ENCODE measurements at regions not wholly inside any gene's neighbourhood (a gene's known extent, or its start where the extent isn't known, plus 50 kb on each side); places are given as distances from the start of the nearest gene placed in this dataset.

- TF ChIP-seq CTCF (conservative IDR thresholded peaks at IDR 0.05; ENCODE audit: low read depth, low read length): no peak
- no peak overlapping the region for H3K4me3 ChIP-seq (ENCODE audit: low read depth, low read length)
- no peak for DNase-seq (ENCODE audit: low read depth)
Observed at GRCh38 chr2:104340879-104341828, 512.8 kb upstream of the POU3F3 start.

DNA sequence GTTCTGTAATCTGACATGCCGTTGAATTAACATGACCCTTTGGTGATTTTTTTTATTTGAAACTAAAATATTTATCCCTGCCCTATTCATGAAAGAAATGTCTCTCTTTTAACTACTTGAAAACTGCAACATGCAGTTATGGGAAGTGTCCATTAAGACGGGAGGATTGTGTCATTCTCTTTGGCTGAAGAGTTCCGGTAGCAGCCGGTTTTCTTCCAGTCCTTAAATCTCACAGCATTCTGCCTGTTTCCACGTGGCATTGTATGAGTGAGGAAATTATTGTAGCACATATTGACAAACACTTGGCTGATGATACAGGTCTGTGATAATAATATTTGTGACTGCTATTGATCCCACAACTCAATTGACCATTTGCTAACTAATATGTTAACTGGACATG is 509.6 kb upstream of the POU3F3 start:
- TF ChIP-seq CTCF (conservative IDR thresholded peaks at IDR 0.05; ENCODE audit: low read depth, low read length): no peak
- no peak for DNase-seq (ENCODE audit: low read depth)
- H3K4me3 ChIP-seq (ENCODE audit: low read depth, low read length): no peak overlapping the region

GRCh38 chr2:104344985-104345384 is 508.9 kb upstream of the POU3F3 start:
- DNase-seq (ENCODE audit: low read depth): no peak
- no peak for TF ChIP-seq CTCF (conservative IDR thresholded peaks at IDR 0.05; ENCODE audit: low read depth, low read length)

GRCh38 chr2:104358122-104358521 is 495.8 kb upstream of the POU3F3 start:
- DNase-seq (ENCODE audit: low read depth): no peak
- no peak for TF ChIP-seq CTCF (conservative IDR thresholded peaks at IDR 0.05; ENCODE audit: low read depth, low read length)
- H3K4me3 ChIP-seq (ENCODE audit: low read depth, low read length): no peak overlapping the region

More at GRCh38 chr2:104344985-104345384, 508.9 kb upstream of the POU3F3 start:
- H3K4me3 ChIP-seq (ENCODE audit: low read depth, low read length): no peak overlapping the region

- no peak overlapping the region for H3K4me3 ChIP-seq (ENCODE audit: low read depth, low read length)
- DNase-seq (ENCODE audit: low read depth): no peak
- TF ChIP-seq CTCF (conservative IDR thresholded peaks at IDR 0.05; ENCODE audit: low read depth, low read length): no peak
Observed at GRCh38 chr2:104361414-104361813, 492.5 kb upstream of the POU3F3 start.

GRCh38 chr2:104368089-104368488 is 485.8 kb upstream of the POU3F3 start:
- no peak for DNase-seq (ENCODE audit: low read depth)
- no peak for TF ChIP-seq CTCF (conservative IDR thresholded peaks at IDR 0.05; ENCODE audit: low read depth, low read length)
- no peak overlapping the region for H3K4me3 ChIP-seq (ENCODE audit: low read depth, low read length)

Measured in choroid plexus epithelial cell (primary cell).